RWPE2 (cell line): ENCODE measurements at regions not wholly inside any gene's neighbourhood (a gene's known extent, or its start where the extent isn't known, plus 50 kb on each side); places are given as distances from the start of the nearest gene placed in this dataset.

Experiments used
- ATAC-seq: fragments of 200-7000 bp; cut with Tn5 transposase; 3 replicates; pipeline ENCODE4 v1.9.1; 2021; ENCODE audit warnings: low read depth
- DNase-seq: peaks from one replicate; pipeline ENCODE4 v3.0.0-alpha.2; 2020; ENCODE audit warnings: low spot score
- H3K27ac ChIP-seq: fragments of 450-650 bp; 2 replicates; pipeline ENCODE4 v1.5.1; 2017; ENCODE audit warnings: mild to moderate bottlenecking; ENCODE audit not compliant: poor library complexity, severe bottlenecking
- H3K27me3 ChIP-seq: fragments of 250-450 bp; sonication (Bioruptor Pico); 2 replicates; pipeline ENCODE4 v1.5.1; 2021; ENCODE audit warnings: mild to moderate bottlenecking, moderate library complexity; ENCODE audit not compliant: insufficient read depth, poor library complexity, severe bottlenecking
- H3K36me3 ChIP-seq: fragments of 250-450 bp; sonication (Bioruptor Pico); 2 replicates; pipeline ENCODE4 v1.5.1; 2020; ENCODE audit warnings: low read depth, mild to moderate bottlenecking, moderate library complexity
- H3K4me1 ChIP-seq: fragments of 250-450 bp; sonication (Bioruptor Pico); 2 replicates; pipeline ENCODE4 v1.5.1; 2021; ENCODE audit warnings: mild to moderate bottlenecking, moderate library complexity; ENCODE audit not compliant: insufficient read depth, poor library complexity, severe bottlenecking
- H3K4me3 ChIP-seq: fragments of 250-450 bp; sonication (Bioruptor Pico); 2 replicates; pipeline ENCODE4 v1.5.1; 2021; ENCODE audit warnings: mild to moderate bottlenecking, moderate library complexity; ENCODE audit not compliant: severe bottlenecking
- H3K9me3 ChIP-seq: fragments of 250-450 bp; sonication (Bioruptor Pico); 2 replicates; pipeline ENCODE4 v1.5.1; 2021; ENCODE audit warnings: mild to moderate bottlenecking, moderate library complexity; ENCODE audit not compliant: severe bottlenecking
- TF ChIP-seq, protein P1 (sequence below): fragments of 450-650 bp; IDR thresholded peaks from one replicate; pipeline ENCODE4 v1.5.1; 2017; ENCODE audit warnings: mild to moderate bottlenecking, moderate library complexity; ENCODE audit not compliant: poor library complexity, severe bottlenecking

DNA sequence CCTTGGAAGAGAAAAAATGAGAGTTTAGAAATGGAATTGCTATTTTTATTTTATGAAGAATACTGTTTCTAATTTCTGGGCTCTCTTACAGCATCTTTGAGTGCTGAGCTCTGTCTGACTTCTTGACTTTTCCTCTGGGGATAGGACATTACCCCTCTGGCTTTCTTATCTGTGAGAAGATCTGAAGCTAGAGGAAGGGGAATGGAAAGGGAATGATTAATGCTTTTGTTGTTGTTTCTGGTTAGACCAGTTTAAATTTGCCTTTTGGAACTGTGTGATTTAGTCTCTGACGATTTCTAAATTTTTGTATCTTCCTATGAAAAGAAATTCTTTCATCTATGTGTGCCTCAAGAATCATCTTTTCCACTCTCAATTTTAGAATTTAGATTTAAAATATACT lies 811.4 kb downstream of the REEP3 start:
- Histone ChIP-seq H3K9me3 (no peaks in the 10 kb centered on the region), H3K36me3 (no peaks in the 10 kb centered on the region), H3K4me3 (no peak overlapping the region), H3K4me1 (no peaks in the 10 kb centered on the region), H3K27me3 (no peaks in the 10 kb centered on the region), H3K27ac (no peak overlapping the region)
- no peak for ATAC-seq
- TF ChIP-seq, protein P1, sequence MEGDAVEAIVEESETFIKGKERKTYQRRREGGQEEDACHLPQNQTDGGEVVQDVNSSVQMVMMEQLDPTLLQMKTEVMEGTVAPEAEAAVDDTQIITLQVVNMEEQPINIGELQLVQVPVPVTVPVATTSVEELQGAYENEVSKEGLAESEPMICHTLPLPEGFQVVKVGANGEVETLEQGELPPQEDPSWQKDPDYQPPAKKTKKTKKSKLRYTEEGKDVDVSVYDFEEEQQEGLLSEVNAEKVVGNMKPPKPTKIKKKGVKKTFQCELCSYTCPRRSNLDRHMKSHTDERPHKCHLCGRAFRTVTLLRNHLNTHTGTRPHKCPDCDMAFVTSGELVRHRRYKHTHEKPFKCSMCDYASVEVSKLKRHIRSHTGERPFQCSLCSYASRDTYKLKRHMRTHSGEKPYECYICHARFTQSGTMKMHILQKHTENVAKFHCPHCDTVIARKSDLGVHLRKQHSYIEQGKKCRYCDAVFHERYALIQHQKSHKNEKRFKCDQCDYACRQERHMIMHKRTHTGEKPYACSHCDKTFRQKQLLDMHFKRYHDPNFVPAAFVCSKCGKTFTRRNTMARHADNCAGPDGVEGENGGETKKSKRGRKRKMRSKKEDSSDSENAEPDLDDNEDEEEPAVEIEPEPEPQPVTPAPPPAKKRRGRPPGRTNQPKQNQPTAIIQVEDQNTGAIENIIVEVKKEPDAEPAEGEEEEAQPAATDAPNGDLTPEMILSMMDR = no peak
- no peak for DNase-seq

DNA sequence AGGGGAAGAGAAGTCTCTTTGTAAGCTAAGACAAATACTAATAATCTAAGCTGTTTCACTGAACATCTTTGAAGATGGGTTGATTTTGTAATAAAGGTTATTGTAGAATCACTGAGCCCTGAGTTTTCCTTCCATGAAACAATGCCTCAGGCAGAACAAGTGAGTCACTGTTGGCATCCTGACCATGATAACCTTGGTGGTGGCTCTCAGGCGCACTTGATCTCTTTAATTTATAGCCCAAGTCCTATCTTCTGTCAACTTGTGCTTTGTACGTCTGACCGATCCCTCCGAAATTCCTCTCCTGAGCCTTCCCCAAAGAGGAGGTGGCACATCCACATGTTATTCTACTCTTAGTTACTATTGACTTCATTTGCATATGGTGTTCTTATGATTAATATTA lies 812.9 kb downstream of the REEP3 start:
- no peaks in the 10 kb centered on the region for H3K4me1 ChIP-seq
- H3K27me3 ChIP-seq = no peaks in the 10 kb centered on the region
- no peaks in the 10 kb centered on the region for H3K9me3 ChIP-seq
- H3K4me3 ChIP-seq = no peak overlapping the region
- ATAC-seq (no peak), DNase-seq (no peak)
- no peaks in the 10 kb centered on the region for H3K36me3 ChIP-seq
- TF ChIP-seq, protein P1 = no peak
- H3K27ac ChIP-seq = no peak overlapping the region

DNA sequence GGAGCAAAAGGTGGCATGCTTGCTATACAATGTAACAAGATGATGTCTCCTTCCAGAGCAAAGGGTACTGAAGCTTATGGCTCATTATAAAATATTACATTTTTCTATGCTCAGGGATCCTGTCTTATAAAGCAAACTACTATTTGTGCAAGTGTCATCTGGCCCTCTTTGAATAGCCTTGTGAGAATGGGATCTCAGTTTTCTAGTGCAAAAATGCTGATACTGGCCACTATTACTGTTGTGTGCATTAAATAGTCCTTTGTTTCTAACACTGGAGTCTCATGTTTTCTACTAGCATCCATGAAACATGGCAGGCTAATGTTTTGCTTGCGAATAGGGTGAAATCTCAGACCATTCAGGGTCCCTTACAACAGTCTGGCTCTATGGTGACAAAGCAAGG lies 823.0 kb downstream of the REEP3 start:
- Histone ChIP-seq H3K36me3 (no peaks in the 10 kb centered on the region), H3K9me3 (no peaks in the 10 kb centered on the region), H3K4me3 (no peak overlapping the region), H3K27ac (no peak overlapping the region), H3K27me3 (peaks cover 3% of the 10 kb centered on the region), H3K4me1 (no peaks in the 10 kb centered on the region)
- ATAC-seq = no peak
- TF ChIP-seq, protein P1 = no peak
- DNase-seq = no peak

DNA sequence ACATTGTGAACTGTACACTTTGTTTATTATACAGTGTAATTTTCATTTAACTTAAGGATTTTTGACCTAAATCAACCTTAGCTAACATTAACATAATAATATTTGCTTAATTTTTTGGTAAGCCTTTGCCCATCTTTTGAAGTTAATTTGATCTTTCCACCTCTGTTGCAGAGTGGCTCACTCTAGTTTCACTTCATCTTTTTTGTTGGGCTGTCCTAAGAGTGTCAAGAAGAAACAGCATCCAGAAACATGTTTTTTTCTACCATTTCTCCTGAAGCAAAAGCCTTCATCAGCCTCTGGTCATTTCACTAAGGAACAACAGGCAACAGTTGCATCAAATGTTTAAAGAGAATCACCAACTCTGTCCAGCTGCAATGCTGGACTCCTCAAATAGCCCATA lies 824.7 kb downstream of the REEP3 start:
- no peak overlapping the region for H3K27ac ChIP-seq
- DNase-seq = no peak
- H3K4me3 ChIP-seq = no peak overlapping the region
- H3K36me3 ChIP-seq = no peaks in the 10 kb centered on the region
- peaks cover 3% of the 10 kb centered on the region for H3K27me3 ChIP-seq
- TF ChIP-seq, protein P1 = no peak
- ATAC-seq = no peak
- no peaks in the 10 kb centered on the region for H3K4me1 ChIP-seq
- no peaks in the 10 kb centered on the region for H3K9me3 ChIP-seq

DNA sequence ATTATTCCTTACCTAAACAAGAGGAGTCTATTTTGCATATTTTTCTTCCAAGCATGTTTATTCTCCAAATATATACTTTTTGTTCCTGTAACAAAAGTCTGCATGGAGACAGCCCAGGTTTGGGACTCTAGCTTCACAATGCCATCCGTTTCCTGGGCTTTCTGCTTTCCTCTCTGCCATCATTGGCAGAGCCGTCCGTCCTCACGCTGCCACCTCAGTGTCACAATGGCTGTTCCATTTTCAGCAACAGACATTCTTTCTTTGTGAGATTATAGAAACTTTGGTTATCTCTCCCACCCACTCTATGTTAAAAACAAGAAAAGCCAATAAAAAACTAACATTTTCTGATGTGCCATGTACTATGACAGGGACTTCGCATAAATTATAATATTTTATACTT lies 825.2 kb downstream of the REEP3 start:
- no peak overlapping the region for H3K27ac ChIP-seq

More for the DNA sequence above, 825.2 kb downstream of the REEP3 start:
- Histone ChIP-seq H3K4me1 (no peaks in the 10 kb centered on the region), H3K9me3 (no peaks in the 10 kb centered on the region), H3K4me3 (no peak overlapping the region), H3K27me3 (peaks cover 3% of the 10 kb centered on the region), H3K36me3 (no peaks in the 10 kb centered on the region)
- ATAC-seq = no peak
- TF ChIP-seq, protein P1 = no peak
- no peak for DNase-seq
